GM12874 (cell line): ENCODE measurements at regions not wholly inside any gene's neighbourhood (a gene's known extent, or its start where the extent isn't known, plus 50 kb on each side); places are given as distances from the start of the nearest gene placed in this dataset.

ENCODE experiments used
- CTCF ChIP-seq: IDR thresholded peaks from 2 replicates; pipeline ENCODE4 v1.5.1; 2011; ENCODE audit warnings: low read depth, mild to moderate bottlenecking, control low read depth, low read length, moderate library complexity; ENCODE audit not compliant: insufficient read depth

GRCh38 chr12:114895827-114896226 lies 211.9 kb upstream of the TBX3 start:
- no peak for TF ChIP-seq CTCF

GRCh38 chr12:114895081-114895480 lies 211.1 kb upstream of the TBX3 start:
- TF ChIP-seq CTCF = no peak

GRCh38 chr12:114894076-114894475 lies 210.1 kb upstream of the TBX3 start:
- TF ChIP-seq CTCF = no peak

GRCh38 chr12:114888928-114889584 lies 205.1 kb upstream of the TBX3 start:
- TF ChIP-seq CTCF = no peak

GRCh38 chr12:114888448-114888847 lies 204.5 kb upstream of the TBX3 start:
- TF ChIP-seq CTCF = no peak

GRCh38 chr12:114885501-114885900 lies 201.5 kb upstream of the TBX3 start:
- no peak for TF ChIP-seq CTCF

- no peak for TF ChIP-seq CTCF
These were observed 200.6 kb upstream of the TBX3 start for GRCh38 chr12:114884575-114884974.

GRCh38 chr12:114882083-114882482 lies 198.1 kb upstream of the TBX3 start:
- TF ChIP-seq CTCF = no peak
